ENCODE measurements at regions not wholly inside any gene's neighbourhood (a gene's known extent, or its start where the extent isn't known, plus 50 kb on each side); places are given as distances from the start of the nearest gene placed in this dataset.

DNA sequence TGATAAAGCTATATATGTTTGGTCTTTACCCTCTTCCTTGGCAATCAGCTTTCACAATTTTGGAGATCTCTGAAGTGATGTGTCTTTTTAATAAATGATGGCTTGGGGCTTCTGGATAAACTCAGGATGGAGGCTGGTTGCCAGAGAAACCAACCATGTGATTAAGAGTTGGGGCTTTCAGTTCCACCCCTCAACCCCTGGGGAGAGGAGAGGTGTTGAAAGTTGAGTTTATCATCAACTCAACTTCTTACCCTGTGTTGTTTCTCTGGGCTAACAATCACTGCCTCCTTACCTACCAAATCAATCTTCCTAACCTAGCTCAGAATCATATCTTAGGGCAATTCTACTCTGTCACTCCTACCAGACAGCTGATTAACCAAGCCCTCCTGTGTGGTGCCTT, 735.8 kb downstream of the ZPLD1 start:
- TF ChIP-seq, protein P1, sequence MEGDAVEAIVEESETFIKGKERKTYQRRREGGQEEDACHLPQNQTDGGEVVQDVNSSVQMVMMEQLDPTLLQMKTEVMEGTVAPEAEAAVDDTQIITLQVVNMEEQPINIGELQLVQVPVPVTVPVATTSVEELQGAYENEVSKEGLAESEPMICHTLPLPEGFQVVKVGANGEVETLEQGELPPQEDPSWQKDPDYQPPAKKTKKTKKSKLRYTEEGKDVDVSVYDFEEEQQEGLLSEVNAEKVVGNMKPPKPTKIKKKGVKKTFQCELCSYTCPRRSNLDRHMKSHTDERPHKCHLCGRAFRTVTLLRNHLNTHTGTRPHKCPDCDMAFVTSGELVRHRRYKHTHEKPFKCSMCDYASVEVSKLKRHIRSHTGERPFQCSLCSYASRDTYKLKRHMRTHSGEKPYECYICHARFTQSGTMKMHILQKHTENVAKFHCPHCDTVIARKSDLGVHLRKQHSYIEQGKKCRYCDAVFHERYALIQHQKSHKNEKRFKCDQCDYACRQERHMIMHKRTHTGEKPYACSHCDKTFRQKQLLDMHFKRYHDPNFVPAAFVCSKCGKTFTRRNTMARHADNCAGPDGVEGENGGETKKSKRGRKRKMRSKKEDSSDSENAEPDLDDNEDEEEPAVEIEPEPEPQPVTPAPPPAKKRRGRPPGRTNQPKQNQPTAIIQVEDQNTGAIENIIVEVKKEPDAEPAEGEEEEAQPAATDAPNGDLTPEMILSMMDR (IDR thresholded peaks at IDR 0.05; ENCODE audit: insufficient read depth, low read length): no peak
- TF ChIP-seq, protein P2, sequence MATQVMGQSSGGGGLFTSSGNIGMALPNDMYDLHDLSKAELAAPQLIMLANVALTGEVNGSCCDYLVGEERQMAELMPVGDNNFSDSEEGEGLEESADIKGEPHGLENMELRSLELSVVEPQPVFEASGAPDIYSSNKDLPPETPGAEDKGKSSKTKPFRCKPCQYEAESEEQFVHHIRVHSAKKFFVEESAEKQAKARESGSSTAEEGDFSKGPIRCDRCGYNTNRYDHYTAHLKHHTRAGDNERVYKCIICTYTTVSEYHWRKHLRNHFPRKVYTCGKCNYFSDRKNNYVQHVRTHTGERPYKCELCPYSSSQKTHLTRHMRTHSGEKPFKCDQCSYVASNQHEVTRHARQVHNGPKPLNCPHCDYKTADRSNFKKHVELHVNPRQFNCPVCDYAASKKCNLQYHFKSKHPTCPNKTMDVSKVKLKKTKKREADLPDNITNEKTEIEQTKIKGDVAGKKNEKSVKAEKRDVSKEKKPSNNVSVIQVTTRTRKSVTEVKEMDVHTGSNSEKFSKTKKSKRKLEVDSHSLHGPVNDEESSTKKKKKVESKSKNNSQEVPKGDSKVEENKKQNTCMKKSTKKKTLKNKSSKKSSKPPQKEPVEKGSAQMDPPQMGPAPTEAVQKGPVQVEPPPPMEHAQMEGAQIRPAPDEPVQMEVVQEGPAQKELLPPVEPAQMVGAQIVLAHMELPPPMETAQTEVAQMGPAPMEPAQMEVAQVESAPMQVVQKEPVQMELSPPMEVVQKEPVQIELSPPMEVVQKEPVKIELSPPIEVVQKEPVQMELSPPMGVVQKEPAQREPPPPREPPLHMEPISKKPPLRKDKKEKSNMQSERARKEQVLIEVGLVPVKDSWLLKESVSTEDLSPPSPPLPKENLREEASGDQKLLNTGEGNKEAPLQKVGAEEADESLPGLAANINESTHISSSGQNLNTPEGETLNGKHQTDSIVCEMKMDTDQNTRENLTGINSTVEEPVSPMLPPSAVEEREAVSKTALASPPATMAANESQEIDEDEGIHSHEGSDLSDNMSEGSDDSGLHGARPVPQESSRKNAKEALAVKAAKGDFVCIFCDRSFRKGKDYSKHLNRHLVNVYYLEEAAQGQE (IDR thresholded peaks at IDR 0.05; ENCODE audit: insufficient replicate concordance, low read depth): no peak
- no peak for TF ChIP-seq POLR2AphosphoS5 (IDR thresholded peaks at IDR 0.05; ENCODE audit: low read depth)

All from HL-60 (cell line).